ENCODE measurements at regions not wholly inside any gene's neighbourhood (a gene's known extent, or its start where the extent isn't known, plus 50 kb on each side); places are given as distances from the start of the nearest gene placed in this dataset.

- no peak for TF ChIP-seq CTCF (IDR thresholded peaks at IDR 0.05)
- no peak for TF ChIP-seq POLR2A (IDR thresholded peaks at IDR 0.05)
These were observed 467.7 kb downstream of the CDH11 start for GRCh38 chr16:64654178-64654577.

All from transverse colon (tissue), 3 donors.